ENCODE measurements at regions not wholly inside any gene's neighbourhood (a gene's known extent, or its start where the extent isn't known, plus 50 kb on each side); places are given as distances from the start of the nearest gene placed in this dataset.

DNA sequence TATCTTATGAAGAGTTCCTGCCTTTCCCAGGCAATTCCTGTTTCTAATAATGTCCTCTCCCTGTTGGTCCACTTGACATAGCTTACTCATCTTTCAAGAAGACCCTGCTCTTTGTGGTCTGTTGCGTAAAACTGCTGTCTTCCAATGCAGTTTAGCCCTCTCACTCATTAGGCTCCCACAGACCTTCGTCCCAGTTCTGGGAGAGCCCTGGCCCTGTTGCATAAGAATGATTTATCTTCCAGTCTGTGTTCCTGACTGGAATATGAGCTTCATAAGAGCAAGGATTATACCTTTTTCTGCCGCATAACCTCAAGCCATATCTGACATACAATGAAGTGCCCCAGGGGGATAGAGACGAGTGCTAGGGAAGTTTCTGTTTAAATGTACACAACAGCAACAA lies 365.9 kb upstream of the NOVA1 start:
- no peak for FAIRE-seq
- Histone ChIP-seq H3K27ac (ENCODE audit: control insufficient read depth, insufficient read depth, low read length) (no peak overlapping the region), H3K9me1 (ENCODE audit: control insufficient read depth, extremely low read depth, insufficient read depth, low read length) (no peaks in the 10 kb centered on the region), H3K9me3 (ENCODE audit: control insufficient read depth, low read depth, low read length) (no peaks in the 10 kb centered on the region), H3K27me3 (ENCODE audit: control insufficient read depth, extremely low read depth, insufficient read depth, low read length) (no peaks in the 10 kb centered on the region), H3K4me1 (ENCODE audit: control insufficient read depth, extremely low read depth, insufficient read depth, low read length) (no peaks in the 10 kb centered on the region), H2AFZ (ENCODE audit: control insufficient read depth, low read length) (no peak overlapping the region), H4K20me1 (ENCODE audit: control insufficient read depth, extremely low read depth, insufficient read depth, low read length) (no peaks in the 10 kb centered on the region), H3K4me3 (ENCODE audit: control insufficient read depth in 2 of 3, extremely low read depth in 1 of 3, insufficient read depth in 2 of 3, low read depth in 1 of 3, low read length in 3 of 3) (no peak overlapping the region), H3K4me2 (ENCODE audit: control insufficient read depth, extremely low read depth, insufficient read depth, low read depth, low read length) (no peak overlapping the region), H3K36me3 (ENCODE audit: control insufficient read depth in 2 of 2, extremely low read depth in 1 of 2, insufficient read depth in 2 of 2, low read length in 2 of 2) (no peaks in the 10 kb centered on the region), H3K79me2 (ENCODE audit: control insufficient read depth, insufficient read depth, low read length) (no peaks in the 10 kb centered on the region), H3K9ac (ENCODE audit: control insufficient read depth, extremely low read depth, insufficient read depth, low read length) (no peak overlapping the region)
- TF ChIP-seq EZH2 (IDR thresholded peaks at IDR 0.05; ENCODE audit: low read length), result no peak
- TF ChIP-seq, protein P1, sequence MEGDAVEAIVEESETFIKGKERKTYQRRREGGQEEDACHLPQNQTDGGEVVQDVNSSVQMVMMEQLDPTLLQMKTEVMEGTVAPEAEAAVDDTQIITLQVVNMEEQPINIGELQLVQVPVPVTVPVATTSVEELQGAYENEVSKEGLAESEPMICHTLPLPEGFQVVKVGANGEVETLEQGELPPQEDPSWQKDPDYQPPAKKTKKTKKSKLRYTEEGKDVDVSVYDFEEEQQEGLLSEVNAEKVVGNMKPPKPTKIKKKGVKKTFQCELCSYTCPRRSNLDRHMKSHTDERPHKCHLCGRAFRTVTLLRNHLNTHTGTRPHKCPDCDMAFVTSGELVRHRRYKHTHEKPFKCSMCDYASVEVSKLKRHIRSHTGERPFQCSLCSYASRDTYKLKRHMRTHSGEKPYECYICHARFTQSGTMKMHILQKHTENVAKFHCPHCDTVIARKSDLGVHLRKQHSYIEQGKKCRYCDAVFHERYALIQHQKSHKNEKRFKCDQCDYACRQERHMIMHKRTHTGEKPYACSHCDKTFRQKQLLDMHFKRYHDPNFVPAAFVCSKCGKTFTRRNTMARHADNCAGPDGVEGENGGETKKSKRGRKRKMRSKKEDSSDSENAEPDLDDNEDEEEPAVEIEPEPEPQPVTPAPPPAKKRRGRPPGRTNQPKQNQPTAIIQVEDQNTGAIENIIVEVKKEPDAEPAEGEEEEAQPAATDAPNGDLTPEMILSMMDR (optimal IDR thresholded peaks at IDR 0.05 in 1 of 3, IDR thresholded peaks at IDR 0.05 in 1 of 3, conservative IDR thresholded peaks at IDR 0.05 in 1 of 3; ENCODE audit: extremely low read depth in 1 of 3, insufficient read depth in 2 of 3, low read length in 3 of 3), result no peak
- dilution Hi-C loops (cut with MboI; ENCODE audit: extremely low pct_ligation_motif_present, low sequenced_read_pairs), result no loop called here
- DNase-seq (ENCODE audit: low read depth, low spot score), result no peak

DNA sequence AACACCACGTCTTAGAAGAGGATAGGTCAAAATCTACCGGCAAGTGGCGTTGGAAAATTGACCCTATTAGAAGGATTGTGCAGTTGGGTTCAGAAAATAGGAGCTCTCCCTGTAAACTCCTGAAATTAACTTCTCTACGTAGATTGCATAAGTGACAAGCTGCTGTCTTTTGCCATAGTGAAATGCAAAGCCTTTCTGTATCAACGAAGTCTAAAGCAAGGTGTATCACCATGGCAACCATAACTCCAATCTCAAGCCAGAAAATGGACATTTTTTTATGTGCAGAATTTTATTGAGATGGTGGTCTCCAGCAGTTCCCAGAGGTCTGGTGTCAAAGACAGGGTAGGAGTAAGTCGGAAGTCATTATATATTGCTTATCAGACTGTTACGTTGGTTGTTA lies 367.7 kb upstream of the NOVA1 start:
- no peaks in the 10 kb centered on the region for H3K9me1 ChIP-seq (ENCODE audit: control insufficient read depth, extremely low read depth, insufficient read depth, low read length)
- no peak overlapping the region for H3K27ac ChIP-seq (ENCODE audit: control insufficient read depth, insufficient read depth, low read length)
- H3K36me3 ChIP-seq (ENCODE audit: control insufficient read depth in 2 of 2, extremely low read depth in 1 of 2, insufficient read depth in 2 of 2, low read length in 2 of 2), result no peaks in the 10 kb centered on the region
- H3K9ac ChIP-seq (ENCODE audit: control insufficient read depth, extremely low read depth, insufficient read depth, low read length), result no peak overlapping the region
- dilution Hi-C loops (cut with MboI; ENCODE audit: extremely low pct_ligation_motif_present, low sequenced_read_pairs), result no loop called here
- H3K27me3 ChIP-seq (ENCODE audit: control insufficient read depth, extremely low read depth, insufficient read depth, low read length), result no peaks in the 10 kb centered on the region
- no peak for FAIRE-seq
- no peaks in the 10 kb centered on the region for H3K79me2 ChIP-seq (ENCODE audit: control insufficient read depth, insufficient read depth, low read length)
- DNase-seq (ENCODE audit: low read depth, low spot score), result no peak
- H4K20me1 ChIP-seq (ENCODE audit: control insufficient read depth, extremely low read depth, insufficient read depth, low read length), result no peaks in the 10 kb centered on the region
- TF ChIP-seq, protein P1 (optimal IDR thresholded peaks at IDR 0.05 in 1 of 3, IDR thresholded peaks at IDR 0.05 in 1 of 3, conservative IDR thresholded peaks at IDR 0.05 in 1 of 3; ENCODE audit: extremely low read depth in 1 of 3, insufficient read depth in 2 of 3, low read length in 3 of 3), result no peak
- no peak for TF ChIP-seq EZH2 (IDR thresholded peaks at IDR 0.05; ENCODE audit: low read length)
- H3K4me2 ChIP-seq (ENCODE audit: control insufficient read depth, extremely low read depth, insufficient read depth, low read depth, low read length), result no peak overlapping the region
- H2AFZ ChIP-seq (ENCODE audit: control insufficient read depth, low read length), result no peak overlapping the region
- no peaks in the 10 kb centered on the region for H3K9me3 ChIP-seq (ENCODE audit: control insufficient read depth, low read depth, low read length)
- H3K4me3 ChIP-seq (ENCODE audit: control insufficient read depth in 2 of 3, extremely low read depth in 1 of 3, insufficient read depth in 2 of 3, low read depth in 1 of 3, low read length in 3 of 3), result no peak overlapping the region
- no peaks in the 10 kb centered on the region for H3K4me1 ChIP-seq (ENCODE audit: control insufficient read depth, extremely low read depth, insufficient read depth, low read length)

Data from keratinocyte (primary cell).